ENCODE measurements at regions not wholly inside any gene's neighbourhood (a gene's known extent, or its start where the extent isn't known, plus 50 kb on each side); places are given as distances from the start of the nearest gene placed in this dataset.
A peak's percentile ranks its signal among the peaks of the same experiment; 100 is the strongest.

- no peaks in the 10 kb centered on the region for H3K4me1 ChIP-seq
- no peaks in the 10 kb centered on the region for H3K36me3 ChIP-seq
- peaks cover 0 to 24% of the 10 kb centered on the region in 2 donors for H3K9me3 ChIP-seq
- no peak for TF ChIP-seq CTCF (IDR thresholded peaks at IDR 0.05)
- DNase-seq (ENCODE audit: low spot score): no peak
- no peak overlapping the region for H3K4me3 ChIP-seq
- H3K27ac ChIP-seq: no peak overlapping the region
- no peaks in the 10 kb centered on the region for H3K27me3 ChIP-seq
Measured at GRCh38 chr6:4567141-4567540, 209.1 kb upstream of the CDYL start.

GRCh38 chr6:4565301-4566250, 210.6 kb upstream of the CDYL start:
- H3K36me3 ChIP-seq: no peaks in the 10 kb centered on the region
- no peak overlapping the region for H3K27ac ChIP-seq
- peaks cover 0 to 9% of the 10 kb centered on the region in 2 donors for H3K9me3 ChIP-seq
- peak; percentile 21 for DNase-seq (ENCODE audit: low spot score)
- no peak for TF ChIP-seq CTCF (IDR thresholded peaks at IDR 0.05)
- H3K27me3 ChIP-seq: no peaks in the 10 kb centered on the region
- H3K4me1 ChIP-seq: no peaks in the 10 kb centered on the region
- H3K4me3 ChIP-seq: no peak overlapping the region

GRCh38 chr6:4564801-4565271, 211.4 kb upstream of the CDYL start:
- Histone ChIP-seq H3K27ac (no peak overlapping the region), H3K36me3 (no peaks in the 10 kb centered on the region), H3K27me3 (no peaks in the 10 kb centered on the region), H3K4me3 (no peak overlapping the region), H3K4me1 (no peaks in the 10 kb centered on the region), H3K9me3 (peaks cover 0 to 1% of the 10 kb centered on the region in 2 donors)
- DNase-seq (ENCODE audit: low spot score): peak; percentile 46
- TF ChIP-seq CTCF (IDR thresholded peaks at IDR 0.05): no peak

GRCh38 chr6:4563877-4564276, 212.3 kb upstream of the CDYL start:
- H3K36me3 ChIP-seq: no peaks in the 10 kb centered on the region
- no peak overlapping the region for H3K4me3 ChIP-seq
- TF ChIP-seq CTCF (IDR thresholded peaks at IDR 0.05): no peak
- no peak overlapping the region for H3K27ac ChIP-seq
- H3K27me3 ChIP-seq: no peaks in the 10 kb centered on the region
- H3K9me3 ChIP-seq: no peaks in the 10 kb centered on the region
- H3K4me1 ChIP-seq: no peaks in the 10 kb centered on the region
- DNase-seq (ENCODE audit: low spot score): no peak

- H3K4me1 ChIP-seq: no peaks in the 10 kb centered on the region
Measured at GRCh38 chr6:4563156-4563555, 213.0 kb upstream of the CDYL start.

More at GRCh38 chr6:4563156-4563555, 213.0 kb upstream of the CDYL start:
- DNase-seq (ENCODE audit: low spot score): no peak
- Histone ChIP-seq H3K4me3 (no peak overlapping the region), H3K27me3 (no peaks in the 10 kb centered on the region), H3K27ac (no peak overlapping the region), H3K9me3 (no peaks in the 10 kb centered on the region), H3K36me3 (no peaks in the 10 kb centered on the region)
- no peak for TF ChIP-seq CTCF (IDR thresholded peaks at IDR 0.05)

Measured in right atrium auricular region (tissue), 2 donors.